HG03565 (cell line): ENCODE measurements at regions not wholly inside any gene's neighbourhood (a gene's known extent, or its start where the extent isn't known, plus 50 kb on each side); places are given as distances from the start of the nearest gene placed in this dataset.

ENCODE experiments used
- ATAC-seq: cut with Tn5 transposase; IDR thresholded peaks from one replicate; pipeline ENCODE4 v1.9.1; 2021; ENCODE audit warnings: mild to moderate bottlenecking, moderate library complexity; ENCODE audit not compliant: unreplicated experiment

GRCh38 chr6:19312241-19312978 is 524.8 kb upstream of the ID4 start:
- no peak for ATAC-seq

- ATAC-seq: no peak
Observed at GRCh38 chr6:19317431-19317986, 519.7 kb upstream of the ID4 start.

DNA sequence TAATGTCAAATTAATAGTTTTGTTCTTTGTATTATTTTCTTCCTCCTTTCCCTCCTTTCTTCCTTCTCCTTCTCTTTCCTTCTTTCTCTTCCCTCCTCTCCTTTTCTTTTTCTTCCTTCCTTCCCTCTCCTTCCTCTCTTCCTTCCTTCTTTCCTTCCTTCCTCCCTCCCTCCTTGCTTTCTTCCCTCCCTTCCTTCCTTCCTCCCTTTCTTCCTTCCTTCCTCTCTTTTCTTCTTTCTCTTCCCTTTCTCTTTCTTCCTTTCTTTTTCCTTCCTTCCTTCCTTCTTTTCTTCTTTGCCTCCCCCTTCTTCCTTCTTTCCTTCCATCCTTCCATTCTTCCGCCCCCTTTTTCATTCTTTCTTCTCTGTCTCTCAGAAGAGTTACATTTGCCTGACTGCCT is 518.2 kb upstream of the ID4 start:
- no peak for ATAC-seq

DNA sequence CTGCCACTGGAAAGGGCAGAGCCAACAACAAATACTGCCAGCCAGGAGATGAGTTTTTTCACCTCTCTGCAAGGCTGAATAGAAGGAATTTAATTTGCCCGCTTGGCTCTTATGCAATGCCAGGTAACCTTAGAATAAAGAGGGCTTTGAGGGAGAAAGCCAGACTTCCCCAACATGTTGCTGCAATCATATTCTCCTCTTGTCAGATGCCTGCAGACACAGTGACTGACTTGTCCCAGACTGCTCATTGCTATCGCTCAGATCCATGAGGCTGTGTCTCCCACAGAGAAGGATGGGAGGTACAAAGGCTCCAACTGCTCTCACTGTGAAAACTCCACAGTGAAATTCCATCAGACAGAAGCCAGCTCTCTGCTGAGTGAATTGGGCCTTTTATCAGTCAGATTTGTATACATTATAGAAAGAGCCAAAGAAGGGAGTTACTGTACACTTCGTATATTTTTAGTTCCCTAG is 517.0 kb upstream of the ID4 start:
- no peak for ATAC-seq

DNA sequence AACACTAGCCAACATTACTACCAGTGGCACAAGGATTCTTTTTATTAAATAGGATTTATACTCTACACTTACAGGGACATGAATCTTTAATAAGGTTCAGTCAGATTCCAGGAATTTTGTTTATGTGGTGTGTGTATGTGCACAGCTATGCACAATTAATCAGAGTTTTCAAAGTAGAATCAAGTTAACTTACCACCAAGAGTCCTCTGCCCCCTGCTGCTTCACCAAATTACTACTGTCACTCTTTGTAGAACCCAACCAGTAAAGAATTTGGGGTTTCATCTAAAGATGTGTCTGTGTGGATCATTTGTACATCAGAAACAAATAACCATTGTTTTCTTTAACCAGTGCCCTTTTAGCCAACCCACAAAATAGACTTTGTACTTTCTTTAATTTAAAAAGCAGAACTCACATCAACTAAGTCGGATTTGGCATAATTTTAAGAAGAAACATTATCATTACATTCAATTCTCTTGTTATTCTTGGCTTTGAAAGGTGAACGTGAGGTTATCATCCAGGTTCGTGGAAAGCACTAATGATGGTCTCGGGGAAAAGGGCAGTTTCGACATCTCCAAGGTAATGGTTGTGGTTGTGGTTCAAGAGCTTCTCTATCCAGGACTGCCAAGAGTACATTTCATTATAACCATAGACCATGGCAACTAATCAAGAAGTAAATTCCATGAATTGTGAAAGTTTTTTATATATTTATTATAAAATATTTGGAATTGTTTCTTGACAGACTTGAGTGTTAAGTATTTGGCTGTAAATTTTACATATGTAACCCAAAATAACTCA is 514.3 kb upstream of the ID4 start:
- ATAC-seq: no peak

GRCh38 chr6:19324376-19324775 is 512.8 kb upstream of the ID4 start:
- ATAC-seq: no peak

GRCh38 chr6:19325335-19325789 is 511.8 kb upstream of the ID4 start:
- no peak for ATAC-seq

- no peak for ATAC-seq
Observed at GRCh38 chr6:19327241-19327640, 509.9 kb upstream of the ID4 start.

- ATAC-seq: no peak
Observed at GRCh38 chr6:19327661-19328060, 509.5 kb upstream of the ID4 start.

GRCh38 chr6:19329078-19329477 is 508.1 kb upstream of the ID4 start:
- ATAC-seq: no peak

DNA sequence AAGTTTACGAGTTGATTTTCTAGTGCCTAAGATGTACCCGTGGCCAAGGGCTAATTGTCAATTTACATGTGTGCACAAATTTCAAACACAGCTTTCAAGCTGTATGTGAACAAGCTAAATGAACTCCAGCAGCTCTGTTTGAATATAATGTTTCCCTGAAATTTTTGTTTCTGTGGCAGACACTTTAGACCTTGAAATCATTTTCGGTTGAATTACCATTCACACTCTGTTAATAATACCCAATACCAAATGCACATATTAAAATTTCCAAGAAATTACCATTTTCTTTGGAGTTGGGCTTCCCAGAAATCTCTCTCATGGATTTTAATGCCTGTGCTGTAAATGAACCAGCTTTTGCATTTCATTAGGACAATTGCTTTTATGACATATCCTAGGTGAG is 506.1 kb upstream of the ID4 start:
- ATAC-seq: no peak

- no peak for ATAC-seq
Observed at GRCh38 chr6:19332806-19333460, 504.2 kb upstream of the ID4 start.

- ATAC-seq: no peak
Observed at GRCh38 chr6:19333936-19334335, 503.2 kb upstream of the ID4 start.

GRCh38 chr6:19336579-19336978 is 500.6 kb upstream of the ID4 start:
- no peak for ATAC-seq

DNA sequence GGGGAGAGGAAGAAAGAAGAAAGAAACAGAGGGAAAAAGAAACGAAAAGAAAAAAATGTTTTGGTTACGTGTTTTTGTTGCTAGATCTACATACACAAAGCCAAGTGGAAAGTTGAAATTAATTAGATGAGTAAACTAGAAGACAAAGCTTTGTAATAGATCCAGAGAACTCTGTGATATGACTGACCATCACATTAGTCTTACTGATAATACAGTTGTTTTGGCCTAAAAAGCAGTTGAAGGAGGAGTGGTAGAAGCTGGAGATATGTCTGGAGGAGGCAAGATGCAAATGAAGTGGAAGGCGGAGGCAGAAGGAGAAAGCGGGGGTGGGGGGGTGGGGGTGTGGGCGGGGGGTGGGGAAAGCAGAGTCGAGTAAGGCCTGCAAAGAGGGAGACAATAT is 500.1 kb upstream of the ID4 start:
- no peak for ATAC-seq

DNA sequence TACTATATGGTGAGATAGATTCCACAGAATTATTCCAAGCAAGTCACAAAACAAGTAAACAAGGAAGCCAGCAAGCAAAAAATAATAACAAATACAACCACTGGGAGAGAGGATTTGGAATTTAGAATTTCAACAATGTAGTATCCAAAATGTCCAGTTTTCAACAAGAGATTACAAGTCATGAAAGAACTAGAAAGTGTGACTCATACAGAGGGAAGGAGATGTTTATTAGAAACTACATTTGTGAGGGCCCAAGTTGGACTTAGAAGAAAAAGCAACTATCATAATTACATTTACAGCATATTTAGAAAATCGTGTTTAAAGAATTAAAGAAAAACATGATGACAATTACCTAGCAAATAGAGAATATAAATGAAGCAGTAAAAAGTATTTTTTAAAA is 494.6 kb upstream of the ID4 start:
- no peak for ATAC-seq

DNA sequence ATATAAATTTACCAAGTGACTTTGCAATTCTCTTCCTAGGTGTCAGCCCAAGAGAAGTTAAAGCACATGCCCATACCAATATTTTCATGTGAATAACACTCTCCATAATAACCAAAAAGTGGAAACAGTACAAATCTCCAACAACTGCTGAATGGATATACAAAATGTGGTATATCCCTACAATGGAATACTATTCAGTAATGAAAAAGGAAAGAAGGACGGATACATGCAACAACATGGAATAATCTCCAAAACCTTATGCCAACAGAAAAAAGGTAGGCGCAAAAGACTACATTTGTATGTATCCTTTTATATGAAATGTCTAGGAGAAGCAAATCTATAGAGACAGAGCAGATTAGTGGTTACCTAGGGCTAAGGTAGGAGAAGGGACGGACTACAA is 487.7 kb upstream of the ID4 start:
- ATAC-seq: no peak

GRCh38 chr6:19354181-19354580 is 483.0 kb upstream of the ID4 start:
- no peak for ATAC-seq

DNA sequence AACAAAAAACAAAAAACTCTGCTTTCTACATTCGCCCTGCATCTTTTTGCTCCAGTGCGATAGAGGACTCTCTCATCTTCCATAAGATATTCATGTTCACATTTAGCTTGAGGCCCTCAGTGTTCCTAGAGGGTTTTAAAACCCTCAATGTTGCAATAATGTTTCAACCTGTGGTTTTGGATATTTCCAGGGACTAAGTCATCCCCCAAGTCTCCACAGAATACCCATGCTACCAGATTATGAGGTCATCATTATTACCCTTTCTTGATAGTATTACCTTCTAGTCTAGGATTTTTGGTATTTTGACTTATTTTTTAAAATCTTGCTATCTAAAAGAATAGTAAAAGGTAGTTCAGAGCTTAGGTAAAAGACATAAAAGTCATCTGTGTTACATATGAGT is 480.5 kb upstream of the ID4 start:
- ATAC-seq: no peak

- ATAC-seq: no peak
Observed at GRCh38 chr6:19362396-19362795, 474.8 kb upstream of the ID4 start.

GRCh38 chr6:19368511-19368910 is 468.7 kb upstream of the ID4 start:
- ATAC-seq: no peak
